ENCODE measurements at regions not wholly inside any gene's neighbourhood (a gene's known extent, or its start where the extent isn't known, plus 50 kb on each side); places are given as distances from the start of the nearest gene placed in this dataset.
"Not testable (repeated sequence)": the region's sequence is repeated elsewhere in the genome, so short reads cannot be mapped to it uniquely, and the experiment has no call there.

DNA sequence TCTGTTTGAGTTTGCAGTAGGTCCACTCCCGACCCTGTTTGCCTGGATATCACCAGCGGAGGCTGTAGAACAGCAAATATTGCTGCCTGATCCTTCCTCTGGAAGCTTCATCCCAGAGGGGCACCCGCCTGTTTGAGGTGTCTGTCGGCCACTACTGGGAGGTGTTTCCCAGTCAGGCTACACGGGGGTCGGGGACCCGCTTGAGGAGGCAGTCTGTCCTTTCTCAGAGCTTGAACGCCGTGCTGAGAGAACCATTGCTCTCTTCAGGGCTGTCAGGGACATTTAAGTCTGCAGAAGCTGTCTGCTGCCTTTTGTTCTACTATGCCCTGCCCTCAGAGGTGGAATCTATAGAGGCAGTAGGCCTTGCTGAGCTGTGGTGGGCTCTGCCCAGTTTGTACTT is 422.3 kb downstream of the CCDC85A start:
- H2BK12ac ChIP-seq (ENCODE audit: low read depth, low read length); H3K9ac ChIP-seq (replicated peaks in 1 of 4; ENCODE audit: extremely low read depth in 1 of 4, low read depth in 3 of 4, low read length in 3 of 4); H3K79me2 ChIP-seq (ENCODE audit: control insufficient read depth in 1 of 2, insufficient read depth in 2 of 2, low read length in 2 of 2); POLR2A ChIA-PET (ENCODE audit: partially characterized antibody); H4K8ac ChIP-seq (ENCODE audit: extremely low read depth, insufficient read depth, low read length); H2BK120ac ChIP-seq (replicated peaks; ENCODE audit: low read depth, low read length); H3K4me3 ChIP-seq (ENCODE audit: extremely low read depth in 1 of 4, insufficient read depth in 2 of 4, low read depth in 3 of 4, low read length in 4 of 4); H4K5ac ChIP-seq (ENCODE audit: insufficient read length, low read depth, low read length); H3K23ac ChIP-seq (ENCODE audit: insufficient read length); H3K4ac ChIP-seq (replicated peaks; ENCODE audit: insufficient read length, low read depth, low read length); H4K91ac ChIP-seq (replicated peaks; ENCODE audit: insufficient read length, low read length); H3K4me1 ChIP-seq (replicated peaks in 1 of 4; ENCODE audit: control insufficient read depth in 3 of 4, insufficient read depth in 4 of 4, low read length in 3 of 4); H3K18ac ChIP-seq (ENCODE audit: extremely low read depth, low read length); H3K27me3 ChIP-seq (replicated peaks in 1 of 4; ENCODE audit: control insufficient read depth in 3 of 4, extremely low read depth in 1 of 4, insufficient read depth in 3 of 4, low read length in 3 of 4); H2BK20ac ChIP-seq (ENCODE audit: low read length); H2BK15ac ChIP-seq (ENCODE audit: low read length); H2AK5ac ChIP-seq (ENCODE audit: low read depth, low read length); H3K9me3 ChIP-seq (ENCODE audit: insufficient read depth in 2 of 2, low read depth in 1 of 2, low read length in 1 of 2); H4K20me1 ChIP-seq (replicated peaks in 1 of 2; ENCODE audit: control insufficient read depth in 1 of 2, insufficient read depth in 2 of 2, low read length in 2 of 2); H2BK5ac ChIP-seq (ENCODE audit: low read depth, low read length); CTCF ChIA-PET (ENCODE audit: partially characterized antibody); H3K36me3 ChIP-seq (ENCODE audit: control insufficient read depth in 2 of 4, insufficient read depth in 4 of 4, low read length in 3 of 4); H3K14ac ChIP-seq (ENCODE audit: insufficient read length); FAIRE-seq; H3K79me1 ChIP-seq (ENCODE audit: low read depth, low read length); H3K56ac ChIP-seq (replicated peaks; ENCODE audit: insufficient read length, low read depth, low read length); H3K27ac ChIP-seq (ENCODE audit: low read depth, low read length); H3K23me2 ChIP-seq (ENCODE audit: low read depth, low read length); H3K4me2 ChIP-seq (ENCODE audit: insufficient read depth in 1 of 2, low read depth in 2 of 2, low read length in 2 of 2); DNase-seq (ENCODE audit: low read depth in 1 of 2, low spot score in 2 of 2): not testable (repeated sequence)
- WGBS, 2 experiments (ENCODE audit: extremely low coverage in 1 of 2, insufficient coverage in 1 of 2, insufficient read length in 1 of 2, insufficient replicate concordance in 2 of 2, low coverage in 1 of 2, low lambda C conversion rate in 2 of 2, missing lambda C conversion rate in 1 of 2): 95% methylated on average over 9 of the region's 9 CpGs; no CpG with 5 or more reads in 1 of the 2 experiments
- H2AFZ ChIP-seq (ENCODE audit: low read length): 0 out of 2 replicates have a peak overlapping the region, but pooled peaks have one; percentile 44

Measured in H1 (cell line).